ENCODE measurements at regions not wholly inside any gene's neighbourhood (a gene's known extent, or its start where the extent isn't known, plus 50 kb on each side); places are given as distances from the start of the nearest gene placed in this dataset.

- no TSS peak for BruUV-seq (replicated peaks)
- ChIA-PET SMC1A (ENCODE audit: uncharacterized antibody, unreplicated experiment) (no interaction called here), POLR2A (no interaction called here), CTCF (no interaction called here), RAD21 (ENCODE audit: unreplicated experiment) (no interaction called here)
- no peak overlapping the region for H3K4me2 ChIP-seq (ENCODE audit: control insufficient read depth, insufficient read depth)
- H3K9me3 ChIP-seq (replicated peaks; ENCODE audit: control insufficient read depth, insufficient read depth, low read length) = no peaks in the 10 kb centered on the region; the same call in 2 of the 3 replicates
- no peak overlapping the region for H3K27ac ChIP-seq (ENCODE audit: control insufficient read depth, insufficient read depth)
- no peaks in the 10 kb centered on the region for H4K20me1 ChIP-seq (ENCODE audit: control insufficient read depth, insufficient read depth)
- WGBS (ENCODE audit: insufficient coverage, insufficient replicate concordance, low lambda C conversion rate, missing lambda C conversion rate) = 45% methylated on average over 4 of the region's 4 CpGs
- ATAC-seq = no peak
- H2AFZ ChIP-seq (ENCODE audit: control insufficient read depth, low read depth, low read length) = no peak overlapping the region
- H3K79me2 ChIP-seq (ENCODE audit: control insufficient read depth, insufficient read depth, low read length) = no peaks in the 10 kb centered on the region
- no peak overlapping the region for H3K4me3 ChIP-seq
- H3K4me1 ChIP-seq (ENCODE audit: control insufficient read depth, insufficient read depth, low read length) = no peaks in the 10 kb centered on the region
- TF ChIP-seq NFYA (IDR thresholded peaks at IDR 0.05; ENCODE audit: borderline replicate concordance, low read depth, low read length) (no peak), ESRRA (IDR thresholded peaks at IDR 0.05; ENCODE audit: low read length) (no peak), POU2F2 (IDR thresholded peaks at IDR 0.05; ENCODE audit: borderline replicate concordance, low read depth, low read length) (no peak), EP300 (IDR thresholded peaks at IDR 0.05; ENCODE audit: borderline replicate concordance in 1 of 2, control insufficient read depth in 1 of 2, low read depth in 2 of 2, low read length in 2 of 2) (no peak), STAT1 (conservative IDR thresholded peaks at IDR 0.05) (no peak), LARP7 (IDR thresholded peaks at IDR 0.05) (no peak), PAX8 (IDR thresholded peaks at IDR 0.05) (no peak), PBX3 (IDR thresholded peaks at IDR 0.05; ENCODE audit: insufficient replicate concordance, low read depth, low read length) (no peak), EGR1 (IDR thresholded peaks at IDR 0.05; ENCODE audit: borderline replicate concordance in 1 of 2, low read depth in 2 of 2, low read length in 2 of 2) (no peak), HDGF (IDR thresholded peaks at IDR 0.05) (no peak)
- H3K36me3 ChIP-seq (ENCODE audit: control insufficient read depth in 2 of 2, insufficient read depth in 2 of 2, low read length in 1 of 2) = no peaks in the 10 kb centered on the region
- no peak overlapping the region for H3K9ac ChIP-seq (ENCODE audit: control insufficient read depth, insufficient read depth, low read length)
- in situ Hi-C loops (cut with MboI) = no loop called here
- intact Hi-C loops (cut with micrococcal nuclease; ENCODE audit: unreplicated experiment) = no loop called here
- no peak for DNase-seq (ENCODE audit: low read depth, low spot score)
- no peak for FAIRE-seq
- H3K27me3 ChIP-seq (replicated peaks in 1 of 2; ENCODE audit: control insufficient read depth in 2 of 2, insufficient read depth in 2 of 2, low read length in 1 of 2) = no peaks in the 10 kb centered on the region
Observed at GRCh38 chr20:41862476-41862875, 244.3 kb upstream of the CHD6 start.
